H1 (cell line): ENCODE measurements at regions not wholly inside any gene's neighbourhood (a gene's known extent, or its start where the extent isn't known, plus 50 kb on each side); places are given as distances from the start of the nearest gene placed in this dataset.

Experiments
- CTCF ChIA-PET: fragments of 300-600 bp; sonication (Branson Sonifier 250); formaldehyde crosslinking; loops from one replicate; lab custom pipeline; 2021; ENCODE audit not compliant: partially characterized antibody; lab: Charles Lee
- POLR2A ChIA-PET: fragments of 300-600 bp; sonication (Branson Sonifier 250); formaldehyde crosslinking; loops from one replicate; lab custom pipeline; 2021; ENCODE audit warnings: inconsistent platforms; ENCODE audit not compliant: partially characterized antibody; lab: Charles Lee
- DNase-seq, 2 experiments: peaks; one replicate each; pipeline versions ENCODE4 v3.0.0 to v3.0.0-alpha.2; 2010 to 2022; ENCODE audit warnings: low spot score in 2 of 2, low read depth in 1 of 2, mixed read lengths in 1 of 2
- FAIRE-seq: peaks from 2 replicates; lab custom pipeline; 2011; peaks lifted over from hg19 to GRCh38; lab: Jason Lieb, UNC
- H2AFZ ChIP-seq: 2 replicates; pipeline ENCODE4 v1.8.1; 2012; ENCODE audit warnings: low read length, inconsistent platforms
- H2AK5ac ChIP-seq: 2 replicates; pipeline ENCODE4 v1.6.1; 2013; ENCODE audit warnings: low read depth, low read length
- H2BK120ac ChIP-seq: replicated peaks from 2 replicates; pipeline ENCODE3; 2013; ENCODE audit warnings: low read depth, low read length, inconsistent platforms
- H2BK12ac ChIP-seq: 2 replicates; pipeline ENCODE4 v1.6.1; 2013; ENCODE audit warnings: low read depth, low read length
- H2BK15ac ChIP-seq: 2 replicates; pipeline ENCODE4 v1.6.1; 2013; ENCODE audit warnings: low read length
- H2BK20ac ChIP-seq: 2 replicates; pipeline ENCODE4 v1.6.1; 2013; ENCODE audit warnings: low read length
- H2BK5ac ChIP-seq: 2 replicates; pipeline ENCODE4 v1.6.1; 2013; ENCODE audit warnings: low read depth, low read length
- H3K14ac ChIP-seq: 2 replicates; pipeline ENCODE4 v1.6.1; 2013; ENCODE audit warnings: inconsistent platforms; ENCODE audit not compliant: insufficient read length
- H3K18ac ChIP-seq: 2 replicates; pipeline ENCODE4 v1.6.1; 2013; ENCODE audit warnings: low read length; ENCODE audit errors: extremely low read depth
- H3K23ac ChIP-seq: 2 replicates; pipeline ENCODE4 v1.6.1; 2013; ENCODE audit warnings: inconsistent platforms; ENCODE audit not compliant: insufficient read length
- H3K23me2 ChIP-seq: 2 replicates; pipeline ENCODE4 v1.6.1; 2013; ENCODE audit warnings: low read depth, low read length
- H3K27ac ChIP-seq: 2 replicates; pipeline ENCODE4 v1.6.1; 2011; ENCODE audit warnings: low read depth, low read length, inconsistent platforms
- H3K27me3 ChIP-seq, 4 experiments: replicated peaks in 1 of 4; 1 replicate in 1 of 4; 2 replicates in 3 of 4; pipeline versions ENCODE4 v1.6.1 to v1.8.1; 2011 to 2013; ENCODE audit warnings: low read length in 3 of 4, mild to moderate bottlenecking in 3 of 4, inconsistent platforms in 2 of 4, mixed read lengths in 2 of 4, moderate library complexity in 1 of 4; ENCODE audit not compliant: control insufficient read depth in 3 of 4, insufficient read depth in 3 of 4; ENCODE audit errors: extremely low read depth in 1 of 4
- H3K36me3 ChIP-seq, 4 experiments: 2 replicates each; pipeline versions ENCODE4 v1.6.1 to v1.8.1; 2011 to 2013; ENCODE audit warnings: mild to moderate bottlenecking in 4 of 4, low read length in 3 of 4, moderate library complexity in 2 of 4, control low read depth in 1 of 4, inconsistent platforms in 1 of 4; ENCODE audit not compliant: insufficient read depth in 4 of 4, control insufficient read depth in 2 of 4
- H3K4ac ChIP-seq: replicated peaks from 2 replicates; pipeline ENCODE3; 2013; ENCODE audit warnings: low read length, low read depth, mixed read lengths, inconsistent platforms; ENCODE audit not compliant: insufficient read length
- H3K4me1 ChIP-seq, 4 experiments: replicated peaks in 1 of 4; 1 replicate in 1 of 4; 2 replicates in 3 of 4; pipeline versions ENCODE4 v1.6.1 to v1.8.1; 2011 to 2013; ENCODE audit warnings: low read length in 3 of 4, inconsistent platforms in 2 of 4, mixed read lengths in 1 of 4; ENCODE audit not compliant: insufficient read depth in 4 of 4, control insufficient read depth in 3 of 4
- H3K4me2 ChIP-seq, 2 experiments: 2 replicates each; pipeline versions ENCODE4 v1.6.1 to v1.8.1; 2011 to 2013; ENCODE audit warnings: low read depth in 2 of 2, low read length in 2 of 2, control low read depth in 1 of 2, inconsistent platforms in 1 of 2, mild to moderate bottlenecking in 1 of 2; ENCODE audit not compliant: insufficient read depth in 1 of 2
- H3K4me3 ChIP-seq, 4 experiments: fragments of 200-600, 300-600 bp in 1 of 4; sonication (generic), shearing (Covaris generic), sonication (Bioruptor Twin) in 1 of 4; 2 replicates each; pipeline versions ENCODE4 v1.5.1 to v1.8.1; 2011 to 2016; ENCODE audit warnings: low read length in 4 of 4, low read depth in 3 of 4, control low read depth in 2 of 4, inconsistent platforms in 2 of 4, mild to moderate bottlenecking in 2 of 4, mixed read lengths in 1 of 4, moderate library complexity in 1 of 4; ENCODE audit not compliant: insufficient read depth in 2 of 4; ENCODE audit errors: extremely low read depth in 1 of 4
- H3K56ac ChIP-seq: replicated peaks from 2 replicates; pipeline ENCODE3; 2013; ENCODE audit warnings: low read depth, mild to moderate bottlenecking, mixed read lengths, low read length, inconsistent platforms; ENCODE audit not compliant: insufficient read length
- H3K79me1 ChIP-seq: 2 replicates; pipeline ENCODE4 v1.6.1; 2013; ENCODE audit warnings: low read depth, low read length, control low read depth
- H3K79me2 ChIP-seq, 2 experiments: 2 replicates each; pipeline versions ENCODE4 v1.6.1 to v1.8.1; 2012 to 2013; ENCODE audit warnings: low read length in 2 of 2, mild to moderate bottlenecking in 2 of 2, inconsistent platforms in 1 of 2; ENCODE audit not compliant: insufficient read depth in 2 of 2, control insufficient read depth in 1 of 2
- H3K9ac ChIP-seq, 4 experiments: replicated peaks in 1 of 4; 1 replicate in 1 of 4; 2 replicates in 3 of 4; pipeline versions ENCODE4 v1.6.1 to v1.8.1; 2011 to 2013; ENCODE audit warnings: low read depth in 3 of 4, low read length in 3 of 4, control low read depth in 2 of 4, mild to moderate bottlenecking in 2 of 4, moderate library complexity in 2 of 4, inconsistent platforms in 1 of 4; ENCODE audit errors: extremely low read depth in 1 of 4
- H3K9me3 ChIP-seq, 2 experiments: 2 replicates each; pipeline versions ENCODE4 v1.6.1 to v1.8.1; 2012 to 2013; ENCODE audit warnings: mild to moderate bottlenecking in 2 of 2, moderate library complexity in 2 of 2, control low read depth in 1 of 2, inconsistent platforms in 1 of 2, low read depth in 1 of 2, low read length in 1 of 2, mixed read lengths in 1 of 2; ENCODE audit not compliant: insufficient read depth in 2 of 2
- H4K20me1 ChIP-seq, 2 experiments: replicated peaks in 1 of 2; 2 replicates each; pipeline versions ENCODE3 to v1.8.1; 2011 to 2013; ENCODE audit warnings: inconsistent platforms in 2 of 2, low read length in 2 of 2, mild to moderate bottlenecking in 1 of 2; ENCODE audit not compliant: insufficient read depth in 2 of 2, control insufficient read depth in 1 of 2
- H4K5ac ChIP-seq: 2 replicates; pipeline ENCODE4 v1.6.1; 2013; ENCODE audit warnings: low read length, low read depth, mixed read lengths, inconsistent platforms; ENCODE audit not compliant: insufficient read length
- H4K8ac ChIP-seq: 2 replicates; pipeline ENCODE4 v1.8.0; 2013; ENCODE audit warnings: mild to moderate bottlenecking, moderate library complexity, low read length, inconsistent platforms; ENCODE audit not compliant: insufficient read depth; ENCODE audit errors: extremely low read depth
- H4K91ac ChIP-seq: replicated peaks from 2 replicates; pipeline ENCODE3; 2013; ENCODE audit warnings: low read length, mixed read lengths, inconsistent platforms; ENCODE audit not compliant: insufficient read length
- RAD21 ChIP-seq, 2 experiments: IDR thresholded peaks in 1 of 2; conservative IDR thresholded peaks in 1 of 2; 2 replicates each; pipeline ENCODE4 v1.6.1; 2011; ENCODE audit warnings: low read depth in 2 of 2, low read length in 2 of 2, improper control_type of control experiment in 1 of 2, inconsistent platforms in 1 of 2, mild to moderate bottlenecking in 1 of 2, moderate library complexity in 1 of 2
- RBBP5 ChIP-seq: IDR thresholded peaks from 2 replicates; pipeline ENCODE4 v1.7.1; 2012; ENCODE audit warnings: low read depth, mild to moderate bottlenecking, inconsistent platforms, low read length, moderate library complexity, borderline replicate concordance
- RNF2 ChIP-seq: fragments of 200-900, 300-1000 bp; sonication (generic); IDR thresholded peaks from 2 replicates; pipeline ENCODE4 v1.7.1; 2016; ENCODE audit warnings: borderline replicate concordance, low read depth, mild to moderate bottlenecking, antibody characterized with exemption, low read length; ENCODE audit not compliant: poor library complexity, severe bottlenecking; ENCODE audit errors: missing control alignments
- SIX5 ChIP-seq: IDR thresholded peaks from 2 replicates; pipeline ENCODE4 v1.6.1; 2011; ENCODE audit warnings: mild to moderate bottlenecking, low read depth, low read length
- YY1 ChIP-seq: IDR thresholded peaks from 2 replicates; pipeline ENCODE4 v1.6.1; 2011; ENCODE audit warnings: low read depth, mild to moderate bottlenecking, low read length
- WGBS, 2 experiments: shearing (Covaris generic) in 1 of 2; methylation state at CpG; one replicate each; pipeline versions ENCODE4 v1.1.6 to v1.1.7; 2013 to 2015; ENCODE audit warnings: low lambda C conversion rate in 2 of 2, mixed read lengths in 2 of 2, inconsistent platforms in 1 of 2, low coverage in 1 of 2, missing lambda C conversion rate in 1 of 2; ENCODE audit not compliant: insufficient replicate concordance in 2 of 2, insufficient coverage in 1 of 2, insufficient read length in 1 of 2; ENCODE audit errors: extremely low coverage in 1 of 2, missing lambda C conversion rate in 1 of 2; 5-methylcytosine and 5-hydroxymethylcytosine counted together
- TF ChIP-seq, protein P1 (sequence below), 3 experiments: IDR thresholded peaks; 1 replicate in 2 of 3; 2 replicates in 1 of 3; pipeline versions ENCODE4 v1.5.1 to v1.6.1; 2011; ENCODE audit warnings: low read length in 3 of 3, mild to moderate bottlenecking in 3 of 3, inconsistent platforms in 2 of 3, low read depth in 1 of 3, moderate library complexity in 1 of 3; ENCODE audit not compliant: insufficient read depth in 1 of 3; ENCODE audit errors: control extremely low read depth in 1 of 3
- TF ChIP-seq, protein P2 (sequence below): IDR thresholded peaks from 2 replicates; pipeline ENCODE4 v1.6.1; 2011; ENCODE audit warnings: low read depth, mild to moderate bottlenecking, low read length; ENCODE audit not compliant: insufficient read depth
- TF ChIP-seq, protein P3 (sequence below): IDR thresholded peaks from 2 replicates; pipeline ENCODE4 v1.6.1; 2012; ENCODE audit warnings: inconsistent platforms
- TF ChIP-seq, protein P4 (sequence below): IDR thresholded peaks from 2 replicates; pipeline ENCODE4 v1.6.1; 2012; ENCODE audit warnings: inconsistent platforms

- no peak overlapping the region for H3K4me3 ChIP-seq
- H3K4me1 ChIP-seq, result no peaks in the 10 kb centered on the region; a peak in 1 of 7 replicates
- no peak overlapping the region for H2BK5ac ChIP-seq
- H2AK5ac ChIP-seq, result no peak overlapping the region
- no peak overlapping the region for H3K9ac ChIP-seq
- no peak overlapping the region for H3K4ac ChIP-seq
- H3K56ac ChIP-seq, result no peak overlapping the region
- no peak overlapping the region for H4K8ac ChIP-seq
- no peak overlapping the region for H4K5ac ChIP-seq
- H2AFZ ChIP-seq, result no peak overlapping the region
- H3K79me2 ChIP-seq, result no peaks in the 10 kb centered on the region
- H4K20me1 ChIP-seq, result no peaks in the 10 kb centered on the region
- H3K18ac ChIP-seq, result no peak overlapping the region
- 88% methylated on average over 4 of the region's 4 CpGs; no CpG with 5 or more reads in 1 of the 2 experiments for WGBS, 2 experiments
- no peak overlapping the region for H3K23ac ChIP-seq
- H2BK20ac ChIP-seq, result no peak overlapping the region
- no peak for FAIRE-seq
- no peaks in the 10 kb centered on the region for H3K79me1 ChIP-seq
- H4K91ac ChIP-seq, result no peak overlapping the region
- no peaks in the 10 kb centered on the region; the same call in 1 of the 2 replicates for H3K23me2 ChIP-seq
- no peak overlapping the region for H2BK15ac ChIP-seq
- H2BK120ac ChIP-seq, result no peak overlapping the region
- CTCF ChIA-PET, result interaction anchor here (0.6 to 1.3 kb wide), 4 partner anchors 34 to 413 kb away, joined by 3 to 4 read pairs (median 3); no protein-coding TSS in a partner anchor
- no peaks in the 10 kb centered on the region for H3K9me3 ChIP-seq
- peaks cover 0 to 1% (median 0%) of the 10 kb centered on the region in 4 experiments; a peak in 1 of 7 replicates for H3K27me3 ChIP-seq
- no peak for DNase-seq
- no peak overlapping the region for H3K14ac ChIP-seq
- no peak overlapping the region for H3K27ac ChIP-seq
- no peak overlapping the region for H3K4me2 ChIP-seq
- no peak overlapping the region for H2BK12ac ChIP-seq
- POLR2A ChIA-PET, result no interaction called here
- no peaks in the 10 kb centered on the region for H3K36me3 ChIP-seq
- TF ChIP-seq RBBP5, result no peak
- TF ChIP-seq, protein P1, sequence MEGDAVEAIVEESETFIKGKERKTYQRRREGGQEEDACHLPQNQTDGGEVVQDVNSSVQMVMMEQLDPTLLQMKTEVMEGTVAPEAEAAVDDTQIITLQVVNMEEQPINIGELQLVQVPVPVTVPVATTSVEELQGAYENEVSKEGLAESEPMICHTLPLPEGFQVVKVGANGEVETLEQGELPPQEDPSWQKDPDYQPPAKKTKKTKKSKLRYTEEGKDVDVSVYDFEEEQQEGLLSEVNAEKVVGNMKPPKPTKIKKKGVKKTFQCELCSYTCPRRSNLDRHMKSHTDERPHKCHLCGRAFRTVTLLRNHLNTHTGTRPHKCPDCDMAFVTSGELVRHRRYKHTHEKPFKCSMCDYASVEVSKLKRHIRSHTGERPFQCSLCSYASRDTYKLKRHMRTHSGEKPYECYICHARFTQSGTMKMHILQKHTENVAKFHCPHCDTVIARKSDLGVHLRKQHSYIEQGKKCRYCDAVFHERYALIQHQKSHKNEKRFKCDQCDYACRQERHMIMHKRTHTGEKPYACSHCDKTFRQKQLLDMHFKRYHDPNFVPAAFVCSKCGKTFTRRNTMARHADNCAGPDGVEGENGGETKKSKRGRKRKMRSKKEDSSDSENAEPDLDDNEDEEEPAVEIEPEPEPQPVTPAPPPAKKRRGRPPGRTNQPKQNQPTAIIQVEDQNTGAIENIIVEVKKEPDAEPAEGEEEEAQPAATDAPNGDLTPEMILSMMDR (IDR thresholded peaks at IDR 0.05; ENCODE audit: control extremely low read depth in 1 of 3, insufficient read depth in 1 of 3, low read depth in 1 of 3, low read length in 3 of 3), result no peak
- TF ChIP-seq RAD21 (IDR thresholded peaks at IDR 0.05 in 1 of 2, conservative IDR thresholded peaks at IDR 0.05 in 1 of 2; ENCODE audit: low read depth in 2 of 2, low read length in 2 of 2), result no peak
- TF ChIP-seq, protein P2, sequence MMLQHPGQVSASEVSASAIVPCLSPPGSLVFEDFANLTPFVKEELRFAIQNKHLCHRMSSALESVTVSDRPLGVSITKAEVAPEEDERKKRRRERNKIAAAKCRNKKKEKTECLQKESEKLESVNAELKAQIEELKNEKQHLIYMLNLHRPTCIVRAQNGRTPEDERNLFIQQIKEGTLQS, result no peak
- TF ChIP-seq RNF2, result no peak
- TF ChIP-seq SIX5, result no peak
- TF ChIP-seq, protein P3, sequence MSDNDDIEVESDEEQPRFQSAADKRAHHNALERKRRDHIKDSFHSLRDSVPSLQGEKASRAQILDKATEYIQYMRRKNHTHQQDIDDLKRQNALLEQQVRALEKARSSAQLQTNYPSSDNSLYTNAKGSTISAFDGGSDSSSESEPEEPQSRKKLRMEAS, result no peak
- no peak for TF ChIP-seq YY1
- TF ChIP-seq, protein P4, sequence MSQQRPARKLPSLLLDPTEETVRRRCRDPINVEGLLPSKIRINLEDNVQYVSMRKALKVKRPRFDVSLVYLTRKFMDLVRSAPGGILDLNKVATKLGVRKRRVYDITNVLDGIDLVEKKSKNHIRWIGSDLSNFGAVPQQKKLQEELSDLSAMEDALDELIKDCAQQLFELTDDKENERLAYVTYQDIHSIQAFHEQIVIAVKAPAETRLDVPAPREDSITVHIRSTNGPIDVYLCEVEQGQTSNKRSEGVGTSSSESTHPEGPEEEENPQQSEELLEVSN, result no peak
Observed at GRCh38 chr4:177182166-177182565, 127.5 kb upstream of the NEIL3 start.
